H1 (cell line): ENCODE measurements at regions not wholly inside any gene's neighbourhood (a gene's known extent, or its start where the extent isn't known, plus 50 kb on each side); places are given as distances from the start of the nearest gene placed in this dataset.

Experiments
- CTCF ChIA-PET: fragments of 300-600 bp; sonication (Branson Sonifier 250); formaldehyde crosslinking; loops from one replicate; lab custom pipeline; 2021; ENCODE audit not compliant: partially characterized antibody; lab: Charles Lee
- POLR2A ChIA-PET: fragments of 300-600 bp; sonication (Branson Sonifier 250); formaldehyde crosslinking; loops from one replicate; lab custom pipeline; 2021; ENCODE audit warnings: inconsistent platforms; ENCODE audit not compliant: partially characterized antibody; lab: Charles Lee
- DNase-seq, 2 experiments: peaks; one replicate each; pipeline versions ENCODE4 v3.0.0 to v3.0.0-alpha.2; 2010 to 2022; ENCODE audit warnings: low spot score in 2 of 2, low read depth in 1 of 2, mixed read lengths in 1 of 2
- FAIRE-seq: peaks from 2 replicates; lab custom pipeline; 2011; peaks lifted over from hg19 to GRCh38; lab: Jason Lieb, UNC
- H2AFZ ChIP-seq: 2 replicates; pipeline ENCODE4 v1.8.1; 2012; ENCODE audit warnings: low read length, inconsistent platforms
- H2AK5ac ChIP-seq: 2 replicates; pipeline ENCODE4 v1.6.1; 2013; ENCODE audit warnings: low read depth, low read length
- H2BK120ac ChIP-seq: replicated peaks from 2 replicates; pipeline ENCODE3; 2013; ENCODE audit warnings: low read depth, low read length, inconsistent platforms
- H2BK12ac ChIP-seq: 2 replicates; pipeline ENCODE4 v1.6.1; 2013; ENCODE audit warnings: low read depth, low read length
- H2BK15ac ChIP-seq: 2 replicates; pipeline ENCODE4 v1.6.1; 2013; ENCODE audit warnings: low read length
- H2BK20ac ChIP-seq: 2 replicates; pipeline ENCODE4 v1.6.1; 2013; ENCODE audit warnings: low read length
- H2BK5ac ChIP-seq: 2 replicates; pipeline ENCODE4 v1.6.1; 2013; ENCODE audit warnings: low read depth, low read length
- H3K14ac ChIP-seq: 2 replicates; pipeline ENCODE4 v1.6.1; 2013; ENCODE audit warnings: inconsistent platforms; ENCODE audit not compliant: insufficient read length
- H3K18ac ChIP-seq: 2 replicates; pipeline ENCODE4 v1.6.1; 2013; ENCODE audit warnings: low read length; ENCODE audit errors: extremely low read depth
- H3K23ac ChIP-seq: 2 replicates; pipeline ENCODE4 v1.6.1; 2013; ENCODE audit warnings: inconsistent platforms; ENCODE audit not compliant: insufficient read length
- H3K23me2 ChIP-seq: 2 replicates; pipeline ENCODE4 v1.6.1; 2013; ENCODE audit warnings: low read depth, low read length
- H3K27ac ChIP-seq: 2 replicates; pipeline ENCODE4 v1.6.1; 2011; ENCODE audit warnings: low read depth, low read length, inconsistent platforms
- H3K27me3 ChIP-seq, 4 experiments: replicated peaks in 1 of 4; 1 replicate in 1 of 4; 2 replicates in 3 of 4; pipeline versions ENCODE4 v1.6.1 to v1.8.1; 2011 to 2013; ENCODE audit warnings: low read length in 3 of 4, mild to moderate bottlenecking in 3 of 4, inconsistent platforms in 2 of 4, mixed read lengths in 2 of 4, moderate library complexity in 1 of 4; ENCODE audit not compliant: control insufficient read depth in 3 of 4, insufficient read depth in 3 of 4; ENCODE audit errors: extremely low read depth in 1 of 4
- H3K36me3 ChIP-seq, 4 experiments: 2 replicates each; pipeline versions ENCODE4 v1.6.1 to v1.8.1; 2011 to 2013; ENCODE audit warnings: mild to moderate bottlenecking in 4 of 4, low read length in 3 of 4, moderate library complexity in 2 of 4, control low read depth in 1 of 4, inconsistent platforms in 1 of 4; ENCODE audit not compliant: insufficient read depth in 4 of 4, control insufficient read depth in 2 of 4
- H3K4ac ChIP-seq: replicated peaks from 2 replicates; pipeline ENCODE3; 2013; ENCODE audit warnings: low read length, low read depth, mixed read lengths, inconsistent platforms; ENCODE audit not compliant: insufficient read length
- H3K4me1 ChIP-seq, 4 experiments: replicated peaks in 1 of 4; 1 replicate in 1 of 4; 2 replicates in 3 of 4; pipeline versions ENCODE4 v1.6.1 to v1.8.1; 2011 to 2013; ENCODE audit warnings: low read length in 3 of 4, inconsistent platforms in 2 of 4, mixed read lengths in 1 of 4; ENCODE audit not compliant: insufficient read depth in 4 of 4, control insufficient read depth in 3 of 4
- H3K4me2 ChIP-seq, 2 experiments: 2 replicates each; pipeline versions ENCODE4 v1.6.1 to v1.8.1; 2011 to 2013; ENCODE audit warnings: low read depth in 2 of 2, low read length in 2 of 2, control low read depth in 1 of 2, inconsistent platforms in 1 of 2, mild to moderate bottlenecking in 1 of 2; ENCODE audit not compliant: insufficient read depth in 1 of 2
- H3K4me3 ChIP-seq, 4 experiments: fragments of 200-600, 300-600 bp in 1 of 4; sonication (generic), shearing (Covaris generic), sonication (Bioruptor Twin) in 1 of 4; 2 replicates each; pipeline versions ENCODE4 v1.5.1 to v1.8.1; 2011 to 2016; ENCODE audit warnings: low read length in 4 of 4, low read depth in 3 of 4, control low read depth in 2 of 4, inconsistent platforms in 2 of 4, mild to moderate bottlenecking in 2 of 4, mixed read lengths in 1 of 4, moderate library complexity in 1 of 4; ENCODE audit not compliant: insufficient read depth in 2 of 4; ENCODE audit errors: extremely low read depth in 1 of 4
- H3K56ac ChIP-seq: replicated peaks from 2 replicates; pipeline ENCODE3; 2013; ENCODE audit warnings: low read depth, mild to moderate bottlenecking, mixed read lengths, low read length, inconsistent platforms; ENCODE audit not compliant: insufficient read length
- H3K79me1 ChIP-seq: 2 replicates; pipeline ENCODE4 v1.6.1; 2013; ENCODE audit warnings: low read depth, low read length, control low read depth
- H3K79me2 ChIP-seq, 2 experiments: 2 replicates each; pipeline versions ENCODE4 v1.6.1 to v1.8.1; 2012 to 2013; ENCODE audit warnings: low read length in 2 of 2, mild to moderate bottlenecking in 2 of 2, inconsistent platforms in 1 of 2; ENCODE audit not compliant: insufficient read depth in 2 of 2, control insufficient read depth in 1 of 2
- H3K9ac ChIP-seq, 4 experiments: replicated peaks in 1 of 4; 1 replicate in 1 of 4; 2 replicates in 3 of 4; pipeline versions ENCODE4 v1.6.1 to v1.8.1; 2011 to 2013; ENCODE audit warnings: low read depth in 3 of 4, low read length in 3 of 4, control low read depth in 2 of 4, mild to moderate bottlenecking in 2 of 4, moderate library complexity in 2 of 4, inconsistent platforms in 1 of 4; ENCODE audit errors: extremely low read depth in 1 of 4
- H3K9me3 ChIP-seq, 2 experiments: 2 replicates each; pipeline versions ENCODE4 v1.6.1 to v1.8.1; 2012 to 2013; ENCODE audit warnings: mild to moderate bottlenecking in 2 of 2, moderate library complexity in 2 of 2, control low read depth in 1 of 2, inconsistent platforms in 1 of 2, low read depth in 1 of 2, low read length in 1 of 2, mixed read lengths in 1 of 2; ENCODE audit not compliant: insufficient read depth in 2 of 2
- H4K20me1 ChIP-seq, 2 experiments: replicated peaks in 1 of 2; 2 replicates each; pipeline versions ENCODE3 to v1.8.1; 2011 to 2013; ENCODE audit warnings: inconsistent platforms in 2 of 2, low read length in 2 of 2, mild to moderate bottlenecking in 1 of 2; ENCODE audit not compliant: insufficient read depth in 2 of 2, control insufficient read depth in 1 of 2
- H4K5ac ChIP-seq: 2 replicates; pipeline ENCODE4 v1.6.1; 2013; ENCODE audit warnings: low read length, low read depth, mixed read lengths, inconsistent platforms; ENCODE audit not compliant: insufficient read length
- H4K8ac ChIP-seq: 2 replicates; pipeline ENCODE4 v1.8.0; 2013; ENCODE audit warnings: mild to moderate bottlenecking, moderate library complexity, low read length, inconsistent platforms; ENCODE audit not compliant: insufficient read depth; ENCODE audit errors: extremely low read depth
- H4K91ac ChIP-seq: replicated peaks from 2 replicates; pipeline ENCODE3; 2013; ENCODE audit warnings: low read length, mixed read lengths, inconsistent platforms; ENCODE audit not compliant: insufficient read length
- CREB1 ChIP-seq: IDR thresholded peaks from 2 replicates; pipeline ENCODE4 v1.6.1; 2012; ENCODE audit warnings: inconsistent platforms
- EZH2 ChIP-seq: fragments of 200-600 bp; sonication (generic); IDR thresholded peaks from 2 replicates; pipeline ENCODE4 v1.7.1; 2012; ENCODE audit warnings: low read depth, mild to moderate bottlenecking, moderate library complexity, low read length, inconsistent platforms; ENCODE audit not compliant: severe bottlenecking
- RAD21 ChIP-seq, 2 experiments: IDR thresholded peaks in 1 of 2; conservative IDR thresholded peaks in 1 of 2; 2 replicates each; pipeline ENCODE4 v1.6.1; 2011; ENCODE audit warnings: low read depth in 2 of 2, low read length in 2 of 2, improper control_type of control experiment in 1 of 2, inconsistent platforms in 1 of 2, mild to moderate bottlenecking in 1 of 2, moderate library complexity in 1 of 2
- SP4 ChIP-seq: IDR thresholded peaks from 2 replicates; pipeline ENCODE4 v1.6.1; 2012; ENCODE audit warnings: low read length, inconsistent platforms
- TAF1 ChIP-seq: IDR thresholded peaks from 2 replicates; pipeline ENCODE4 v1.6.1; 2011; ENCODE audit warnings: mild to moderate bottlenecking, low read depth, low read length
- WGBS, 2 experiments: shearing (Covaris generic) in 1 of 2; methylation state at CpG; one replicate each; pipeline versions ENCODE4 v1.1.6 to v1.1.7; 2013 to 2015; ENCODE audit warnings: low lambda C conversion rate in 2 of 2, mixed read lengths in 2 of 2, inconsistent platforms in 1 of 2, low coverage in 1 of 2, missing lambda C conversion rate in 1 of 2; ENCODE audit not compliant: insufficient replicate concordance in 2 of 2, insufficient coverage in 1 of 2, insufficient read length in 1 of 2; ENCODE audit errors: extremely low coverage in 1 of 2, missing lambda C conversion rate in 1 of 2; 5-methylcytosine and 5-hydroxymethylcytosine counted together
- TF ChIP-seq, protein P1 (sequence below): IDR thresholded peaks from 2 replicates; pipeline ENCODE4 v1.6.1; 2012; ENCODE audit warnings: inconsistent platforms

DNA sequence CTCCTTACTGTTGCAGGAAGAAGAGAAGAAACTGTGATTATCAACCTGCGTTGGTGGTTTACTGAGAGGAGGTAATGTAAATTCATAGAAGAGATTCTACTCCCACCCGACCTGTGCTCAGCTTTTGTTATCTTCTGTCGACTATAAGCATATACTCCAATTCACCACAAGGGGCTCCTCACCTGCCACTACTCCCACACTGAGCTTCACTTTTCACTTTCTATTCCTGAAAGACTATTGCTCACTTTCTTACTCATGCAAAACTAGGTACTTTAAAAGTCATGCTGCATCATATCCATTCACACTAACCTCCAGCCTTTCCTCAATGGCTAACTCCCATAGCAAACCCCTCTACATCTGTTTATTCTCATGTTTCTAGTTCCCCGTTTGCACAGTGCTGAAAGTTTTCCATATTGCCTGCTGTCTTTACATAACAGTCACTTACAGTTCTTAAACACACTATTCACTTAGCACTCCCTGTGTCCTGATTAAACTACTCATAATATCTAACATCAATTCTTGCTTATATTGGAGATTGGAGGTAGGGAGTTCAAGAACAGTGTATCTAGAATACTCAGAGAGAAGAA lies 1062.6 kb downstream of the NR2F1-AS1 start:
- Histone ChIP-seq H2BK120ac (no peak overlapping the region), H2AFZ (peak overlapping the region; percentile 97)
- no peak for DNase-seq
- peak; percentile 45 to 64 for TF ChIP-seq RAD21 (IDR thresholded peaks at IDR 0.05 in 1 of 2, conservative IDR thresholded peaks at IDR 0.05 in 1 of 2; ENCODE audit: low read depth in 2 of 2, low read length in 2 of 2)
- no peak for TF ChIP-seq TAF1
- TF ChIP-seq SP4 = no peak
- TF ChIP-seq, protein P1, sequence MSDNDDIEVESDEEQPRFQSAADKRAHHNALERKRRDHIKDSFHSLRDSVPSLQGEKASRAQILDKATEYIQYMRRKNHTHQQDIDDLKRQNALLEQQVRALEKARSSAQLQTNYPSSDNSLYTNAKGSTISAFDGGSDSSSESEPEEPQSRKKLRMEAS = no peak
- TF ChIP-seq EZH2 = no peak
- no peak for TF ChIP-seq CREB1

More for the DNA sequence above, 1062.6 kb downstream of the NR2F1-AS1 start:
- Histone ChIP-seq H3K18ac (no peak overlapping the region), H4K8ac (no peak overlapping the region), H3K23ac (no peak overlapping the region), H2BK15ac (no peak overlapping the region), H4K5ac (no peak overlapping the region), H3K36me3 (no peaks in the 10 kb centered on the region), H3K79me2 (no peaks in the 10 kb centered on the region), H3K14ac (no peak overlapping the region), H2BK5ac (no peak overlapping the region), H4K91ac (no peak overlapping the region), H3K23me2 (no peaks in the 10 kb centered on the region), H2BK20ac (no peak overlapping the region), H3K4me3 (no peak overlapping the region), H3K79me1 (no peaks in the 10 kb centered on the region), H3K27me3 (no peaks in the 10 kb centered on the region), H3K9me3 (peaks cover 1 to 2% of the 10 kb centered on the region in 2 experiments; a peak in 1 of 4 replicates), H3K4ac (no peak overlapping the region), H3K9ac (no peak overlapping the region), H2BK12ac (no peak overlapping the region), H3K4me1 (no peaks in the 10 kb centered on the region), H3K27ac (no peak overlapping the region), H2AK5ac (no peak overlapping the region), H4K20me1 (no peaks in the 10 kb centered on the region), H3K4me2 (no peak overlapping the region), H3K56ac (no peak overlapping the region)
- POLR2A ChIA-PET = no interaction called here
- CTCF ChIA-PET = interaction anchor here (0.6 to 1.9 kb wide), 30 partner anchors 9 to 1098 kb away, joined by 3 to 13 read pairs (median 3); no protein-coding TSS in a partner anchor
- peak; percentile 57 for FAIRE-seq
- 59% methylated on average over 4 of the region's 4 CpGs; no CpG with 5 or more reads in 1 of the 2 experiments for WGBS, 2 experiments
